ENCODE measurements at regions not wholly inside any gene's neighbourhood (a gene's known extent, or its start where the extent isn't known, plus 50 kb on each side); places are given as distances from the start of the nearest gene placed in this dataset.

- no peak for TF ChIP-seq CTCF (conservative IDR thresholded peaks at IDR 0.05)
- no peak for TF ChIP-seq ZFX (IDR thresholded peaks at IDR 0.05)
These were observed 89.7 kb upstream of the OSMR start for GRCh38 chr5:38756068-38756467.
